Cardiac muscle cell (in vitro differentiated cells and primary cell): ENCODE measurements at regions not wholly inside any gene's neighbourhood (a gene's known extent, or its start where the extent isn't known, plus 50 kb on each side); places are given as distances from the start of the nearest gene placed in this dataset.

ENCODE experiments used
- DNase-seq, 2 donors: peaks; one replicate each; pipeline versions ENCODE4 v3.0.0 to v3.0.0-alpha.2; 2010 to 2017; ENCODE audit warnings: low read depth in 1 of 2, low spot score in 1 of 2
- H3K27ac ChIP-seq: fragments of 200-600 bp; sonication (generic); 2 replicates; pipeline ENCODE4 v1.5.1; 2016
- H3K27me3 ChIP-seq: fragments of 200-600 bp; sonication (generic); 2 replicates; pipeline ENCODE4 v1.6.0; 2016; ENCODE audit warnings: control low read depth
- H3K36me3 ChIP-seq: fragments of 200-600 bp; sonication (generic); 2 replicates; pipeline ENCODE4 v1.5.1; 2016; ENCODE audit warnings: control low read depth
- H3K4me1 ChIP-seq: fragments of 200-600 bp; sonication (generic); 2 replicates; pipeline ENCODE4 v1.8.1; 2017; ENCODE audit warnings: low read depth, mild to moderate bottlenecking, mixed run types
- H3K4me3 ChIP-seq: fragments of 200-600 bp; sonication (generic); 2 replicates; pipeline ENCODE4 v1.5.1; 2016; ENCODE audit warnings: mild to moderate bottlenecking
- H3K9me3 ChIP-seq: fragments of 200-600 bp; sonication (generic); 2 replicates; pipeline ENCODE4 v1.5.1; 2017; ENCODE audit warnings: low read depth, mild to moderate bottlenecking, control low read depth
- TF ChIP-seq, protein P1 (sequence below): IDR thresholded peaks from 2 replicates; pipeline ENCODE4 v1.5.1; 2012; ENCODE audit warnings: low read depth, mild to moderate bottlenecking, low read length

GRCh38 chr2:5913711-5914395 is 221.7 kb downstream of the SOX11 start:
- Histone ChIP-seq H3K27ac (peak overlapping the region; percentile 94), H3K9me3 (no peaks in the 10 kb centered on the region), H3K4me1 (peaks cover 19% of the 10 kb centered on the region), H3K27me3 (no peaks in the 10 kb centered on the region), H3K4me3 (no peak overlapping the region), H3K36me3 (no peaks in the 10 kb centered on the region)
- TF ChIP-seq, protein P1, sequence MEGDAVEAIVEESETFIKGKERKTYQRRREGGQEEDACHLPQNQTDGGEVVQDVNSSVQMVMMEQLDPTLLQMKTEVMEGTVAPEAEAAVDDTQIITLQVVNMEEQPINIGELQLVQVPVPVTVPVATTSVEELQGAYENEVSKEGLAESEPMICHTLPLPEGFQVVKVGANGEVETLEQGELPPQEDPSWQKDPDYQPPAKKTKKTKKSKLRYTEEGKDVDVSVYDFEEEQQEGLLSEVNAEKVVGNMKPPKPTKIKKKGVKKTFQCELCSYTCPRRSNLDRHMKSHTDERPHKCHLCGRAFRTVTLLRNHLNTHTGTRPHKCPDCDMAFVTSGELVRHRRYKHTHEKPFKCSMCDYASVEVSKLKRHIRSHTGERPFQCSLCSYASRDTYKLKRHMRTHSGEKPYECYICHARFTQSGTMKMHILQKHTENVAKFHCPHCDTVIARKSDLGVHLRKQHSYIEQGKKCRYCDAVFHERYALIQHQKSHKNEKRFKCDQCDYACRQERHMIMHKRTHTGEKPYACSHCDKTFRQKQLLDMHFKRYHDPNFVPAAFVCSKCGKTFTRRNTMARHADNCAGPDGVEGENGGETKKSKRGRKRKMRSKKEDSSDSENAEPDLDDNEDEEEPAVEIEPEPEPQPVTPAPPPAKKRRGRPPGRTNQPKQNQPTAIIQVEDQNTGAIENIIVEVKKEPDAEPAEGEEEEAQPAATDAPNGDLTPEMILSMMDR, result no peak
- DNase-seq, result no peak

DNA sequence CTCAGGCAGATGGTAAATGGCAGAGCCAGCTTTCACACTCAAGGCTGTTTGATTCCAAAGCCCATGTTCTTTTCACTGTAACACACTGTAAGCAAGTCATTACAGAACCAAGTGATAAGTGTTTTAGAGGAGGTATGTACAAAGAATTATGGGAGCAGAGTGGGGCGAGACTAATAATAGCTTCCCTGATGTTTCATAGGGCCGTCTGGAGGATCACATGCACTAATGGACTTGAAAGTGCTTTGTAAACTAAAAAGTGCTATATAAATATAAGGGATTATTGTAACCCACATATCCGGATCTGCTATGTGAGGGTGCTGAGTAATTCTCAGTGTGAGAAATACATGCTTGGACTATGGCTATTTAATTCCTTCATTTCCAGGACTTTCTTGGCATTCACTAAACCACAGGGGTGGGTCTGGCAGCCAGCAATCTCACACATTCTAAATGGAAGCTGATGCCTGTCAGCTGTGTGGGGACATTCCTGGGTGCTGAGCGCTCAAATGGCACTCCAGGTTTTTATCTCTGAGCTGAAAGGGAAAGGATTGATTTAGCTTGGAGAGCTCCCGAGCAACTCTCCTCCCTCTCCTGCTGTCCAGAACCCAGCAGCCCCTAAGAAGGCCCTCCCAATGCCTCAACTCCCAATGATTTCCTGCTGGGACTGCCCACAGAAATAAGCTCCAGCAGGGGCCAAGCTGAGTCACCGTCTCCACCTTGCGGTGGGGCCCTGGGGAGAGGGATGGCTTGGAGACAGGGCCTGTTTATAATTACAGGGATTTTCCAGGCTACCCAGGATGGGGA is 222.8 kb downstream of the SOX11 start:
- no peak overlapping the region for H3K4me3 ChIP-seq

GRCh38 chr2:5915881-5916310 is 223.7 kb downstream of the SOX11 start:
- no peaks in the 10 kb centered on the region for H3K9me3 ChIP-seq
- H3K4me3 ChIP-seq, result no peak overlapping the region
- H3K27ac ChIP-seq, result peak overlapping the region; percentile 94
- DNase-seq, result peak in 1 of 2 donors; percentile 62
- H3K27me3 ChIP-seq, result no peaks in the 10 kb centered on the region
- TF ChIP-seq, protein P1, result no peak
- H3K36me3 ChIP-seq, result no peaks in the 10 kb centered on the region
- H3K4me1 ChIP-seq, result peaks cover 19% of the 10 kb centered on the region

More for the DNA sequence above, 222.8 kb downstream of the SOX11 start:
- Histone ChIP-seq H3K36me3 (no peaks in the 10 kb centered on the region), H3K27me3 (no peaks in the 10 kb centered on the region), H3K27ac (peak overlapping the region; percentile 94), H3K9me3 (no peaks in the 10 kb centered on the region), H3K4me1 (peaks cover 19% of the 10 kb centered on the region)
- TF ChIP-seq, protein P1, result no peak
- DNase-seq, result peak in 1 of 2 donors; percentile 90

GRCh38 chr2:5921081-5921642 is 229.0 kb downstream of the SOX11 start:
- no peaks in the 10 kb centered on the region for H3K27me3 ChIP-seq
- DNase-seq, result peak in 1 of 2 donors; percentile 72
- H3K9me3 ChIP-seq, result no peaks in the 10 kb centered on the region
- TF ChIP-seq, protein P1, result no peak
- no peak overlapping the region for H3K27ac ChIP-seq
- peaks cover 8% of the 10 kb centered on the region for H3K4me1 ChIP-seq
- H3K4me3 ChIP-seq, result no peak overlapping the region
- H3K36me3 ChIP-seq, result no peaks in the 10 kb centered on the region

GRCh38 chr2:5923957-5924945 is 232.1 kb downstream of the SOX11 start:
- TF ChIP-seq, protein P1, result no peak
- no peak for DNase-seq
- peaks cover 8% of the 10 kb centered on the region for H3K4me1 ChIP-seq
- no peaks in the 10 kb centered on the region for H3K27me3 ChIP-seq
- no peak overlapping the region for H3K27ac ChIP-seq
- no peak overlapping the region for H3K4me3 ChIP-seq
- H3K9me3 ChIP-seq, result no peaks in the 10 kb centered on the region
- no peaks in the 10 kb centered on the region for H3K36me3 ChIP-seq
